HT1080 (cell line): ENCODE measurements at regions not wholly inside any gene's neighbourhood (a gene's known extent, or its start where the extent isn't known, plus 50 kb on each side); places are given as distances from the start of the nearest gene placed in this dataset.

ENCODE experiments used
- DNase-seq: peaks from one replicate; pipeline ENCODE4 v3.0.0-alpha.2; 2015; ENCODE audit warnings: low read depth

DNA sequence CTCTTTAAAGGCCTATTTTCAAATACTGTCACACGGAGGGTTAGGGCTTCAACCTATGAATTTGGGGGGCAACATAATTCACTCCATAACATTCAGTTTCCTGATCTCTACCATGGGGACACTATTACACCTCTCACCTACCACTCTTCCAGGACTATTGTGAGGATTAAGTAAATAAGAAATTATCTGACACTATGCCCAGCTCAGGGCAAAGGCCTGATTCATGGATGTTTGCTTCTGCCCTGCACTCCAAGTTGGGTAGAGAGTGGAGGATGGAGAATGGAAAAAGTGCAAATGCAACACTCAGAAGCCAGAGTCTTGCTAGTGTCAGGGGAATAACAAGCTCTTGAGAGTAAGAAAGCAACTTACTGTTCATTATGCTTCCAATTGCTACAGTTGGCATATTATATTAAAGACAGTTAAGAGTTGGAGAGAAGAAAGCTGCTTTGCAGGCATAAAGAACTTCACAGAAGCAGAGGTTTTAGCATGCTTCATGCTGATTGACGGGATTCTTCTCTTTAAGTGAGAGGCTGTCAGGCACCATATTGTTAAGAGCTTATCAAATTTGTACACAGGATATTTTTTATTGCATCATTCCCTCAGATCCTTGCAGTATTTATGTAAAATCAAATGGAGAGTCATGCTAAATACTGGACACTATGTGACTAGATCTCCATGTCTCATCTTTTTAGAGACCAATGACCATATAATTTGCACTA is 375.3 kb downstream of the VPS13C start:
- no peak for DNase-seq

DNA sequence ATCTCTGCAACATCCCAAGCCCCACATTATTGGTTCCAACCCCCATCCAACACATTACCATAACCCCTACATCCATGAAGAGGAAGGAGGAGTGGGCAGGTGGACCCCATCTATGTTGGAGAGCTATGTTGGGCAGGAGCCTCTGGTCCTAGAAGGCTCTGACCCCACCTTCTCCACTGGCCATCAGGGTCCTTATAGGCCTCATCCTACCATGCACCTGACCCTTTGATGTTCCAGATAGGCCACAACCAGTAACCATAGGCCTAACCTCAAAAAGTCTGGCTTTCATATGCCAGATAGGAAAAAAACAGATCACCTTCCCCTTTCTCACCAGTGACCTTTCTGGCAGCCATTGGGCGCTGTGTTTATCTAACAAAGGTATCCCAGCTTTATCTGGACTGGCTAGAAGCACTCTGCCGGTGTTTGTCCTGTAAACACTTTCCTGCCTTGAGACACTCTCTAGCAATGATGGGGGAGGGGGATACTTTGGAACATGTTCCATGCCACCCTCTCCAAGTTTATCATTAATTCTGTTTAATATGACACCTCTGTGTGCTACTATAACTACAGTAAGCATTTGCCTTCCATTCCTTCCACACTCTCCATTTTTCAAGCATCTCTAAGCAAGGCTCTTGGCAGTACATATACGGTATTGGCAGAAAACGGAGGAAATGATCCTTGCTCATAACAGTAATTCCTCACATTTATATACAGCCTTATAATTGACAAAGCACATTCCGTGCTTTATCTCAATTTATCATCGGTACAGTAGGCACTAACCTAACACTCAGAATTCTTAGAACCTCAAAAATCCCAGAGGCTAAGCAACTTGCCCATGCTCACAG is 377.1 kb downstream of the VPS13C start:
- no peak for DNase-seq

DNA sequence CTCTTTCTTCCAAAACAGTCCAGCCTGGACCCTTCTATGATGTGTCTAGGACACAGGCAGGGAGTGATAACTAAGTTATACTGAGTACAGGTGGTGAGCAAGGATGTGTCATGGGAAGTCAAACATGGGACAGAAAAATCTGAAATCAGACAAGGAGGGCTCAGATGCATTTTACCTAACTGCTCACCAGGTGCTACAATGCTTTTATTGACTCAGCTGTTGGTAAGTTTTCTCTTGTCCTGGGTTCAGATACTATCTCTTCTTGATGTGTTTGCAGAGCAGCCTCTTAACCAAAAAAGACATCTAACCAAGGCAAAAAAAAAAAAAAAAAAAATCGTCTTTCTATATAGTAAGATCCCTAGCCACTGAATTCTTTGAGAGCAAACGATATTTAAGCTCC is 378.6 kb downstream of the VPS13C start:
- DNase-seq: no peak

DNA sequence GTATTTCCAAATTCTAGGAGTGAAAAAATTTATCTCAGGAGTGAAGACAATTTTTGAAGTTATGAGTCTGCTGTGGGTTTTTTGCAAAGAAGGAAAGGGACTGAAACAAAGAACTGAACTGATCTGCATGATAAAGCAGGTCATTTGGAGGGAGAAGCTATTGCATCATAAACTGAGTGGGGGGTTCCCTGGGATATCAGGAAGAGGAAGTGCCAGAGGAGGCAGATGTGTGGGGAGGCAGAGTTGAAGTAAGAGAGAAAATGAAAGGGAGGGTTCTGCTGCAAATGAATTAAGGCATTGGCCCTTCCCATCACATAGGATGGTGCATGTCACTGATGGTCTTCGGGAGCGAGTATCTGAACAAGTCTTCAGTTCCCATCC is 379.2 kb downstream of the VPS13C start:
- DNase-seq: no peak

DNA sequence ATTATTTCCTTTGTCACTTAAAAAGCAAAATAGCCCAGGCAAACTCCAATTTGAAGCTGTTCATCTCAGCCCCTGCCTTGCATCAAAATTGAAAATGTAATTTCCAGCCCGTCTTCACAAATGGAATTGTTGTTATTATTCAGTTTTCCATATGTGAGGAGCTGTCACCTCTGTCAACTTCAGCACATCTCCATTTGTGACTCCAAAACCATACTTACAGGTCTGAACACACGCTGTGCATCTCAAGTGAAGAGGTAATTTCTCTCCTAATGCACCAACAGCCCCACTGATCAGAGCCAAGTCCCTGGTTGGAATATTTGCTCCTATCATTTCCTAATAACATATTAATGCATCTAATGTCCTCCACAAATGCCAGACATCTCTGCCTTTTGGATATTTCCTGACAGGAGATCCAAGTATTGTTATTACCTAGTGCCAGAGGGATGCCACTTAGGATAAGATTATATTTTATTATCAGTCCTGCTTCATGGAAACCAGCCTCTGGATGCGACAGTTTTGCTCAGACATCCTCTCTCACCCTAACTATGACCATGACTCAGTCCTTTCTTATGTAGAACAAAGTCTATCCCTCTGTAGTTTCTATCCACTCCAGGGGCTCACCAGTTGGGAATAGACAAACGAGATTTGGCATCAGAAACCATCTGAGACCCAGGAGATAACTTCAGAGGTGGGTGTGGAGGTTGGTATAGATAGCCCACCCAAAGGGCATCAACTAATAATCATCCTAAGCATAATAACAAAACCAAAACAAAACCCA is 379.8 kb downstream of the VPS13C start:
- no peak for DNase-seq

DNA sequence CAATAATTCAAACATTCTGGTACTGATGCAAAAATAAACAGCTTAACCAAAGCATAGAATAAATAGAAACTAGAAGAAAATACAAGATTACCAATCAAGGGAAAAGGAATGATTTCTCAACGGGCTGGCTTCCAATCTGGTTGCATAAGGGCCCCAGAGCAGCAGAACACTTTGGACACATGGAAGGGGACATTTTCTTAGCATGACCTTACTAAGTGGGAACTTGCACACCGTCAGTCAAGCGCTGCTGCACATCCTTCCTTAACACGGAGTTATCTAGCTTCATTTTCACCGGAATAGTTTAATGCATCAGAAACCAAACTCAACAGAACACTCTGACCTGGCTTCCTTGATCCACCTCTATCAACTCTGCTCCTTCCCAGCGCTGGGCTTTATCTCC is 388.5 kb downstream of the VPS13C start:
- no peak for DNase-seq

DNA sequence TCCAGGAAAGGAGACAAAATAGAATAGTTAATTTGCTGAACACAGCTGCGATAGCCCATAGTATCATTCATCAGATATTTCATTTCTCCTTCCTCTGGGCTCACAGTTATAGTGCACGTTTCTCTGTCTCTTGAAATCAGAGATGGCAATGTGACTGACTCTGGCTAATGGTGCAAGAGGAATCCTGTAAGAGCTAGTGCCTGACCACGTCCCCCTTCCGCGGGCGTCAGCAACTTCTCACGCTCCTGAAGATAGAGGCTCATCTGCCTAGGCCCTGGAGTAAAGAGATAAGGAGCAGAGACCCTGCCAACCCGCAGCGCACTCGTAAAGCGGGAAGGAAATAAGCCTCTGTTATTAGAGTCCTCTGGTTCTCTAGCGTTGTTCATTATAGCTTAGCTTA is 391.8 kb downstream of the VPS13C start:
- no peak for DNase-seq

DNA sequence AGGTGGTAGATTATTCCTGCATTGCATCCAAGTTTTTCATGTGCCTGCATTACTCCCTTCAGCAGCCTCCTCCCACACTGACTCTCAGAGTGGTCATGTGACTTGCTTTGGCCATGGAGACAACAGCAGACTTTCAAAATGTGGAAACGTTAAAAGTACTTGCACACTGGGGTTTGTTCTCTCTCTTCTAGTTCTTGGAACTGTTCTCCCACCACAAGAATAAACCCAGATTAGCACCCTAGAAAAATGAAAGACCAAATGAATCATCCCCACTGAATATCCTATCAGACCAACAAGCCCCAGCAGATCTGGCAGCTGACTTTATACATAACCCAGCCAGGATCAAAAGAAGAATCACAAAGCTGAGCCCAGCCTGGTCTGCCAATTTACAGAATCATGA is 398.5 kb downstream of the VPS13C start:
- DNase-seq: no peak

DNA sequence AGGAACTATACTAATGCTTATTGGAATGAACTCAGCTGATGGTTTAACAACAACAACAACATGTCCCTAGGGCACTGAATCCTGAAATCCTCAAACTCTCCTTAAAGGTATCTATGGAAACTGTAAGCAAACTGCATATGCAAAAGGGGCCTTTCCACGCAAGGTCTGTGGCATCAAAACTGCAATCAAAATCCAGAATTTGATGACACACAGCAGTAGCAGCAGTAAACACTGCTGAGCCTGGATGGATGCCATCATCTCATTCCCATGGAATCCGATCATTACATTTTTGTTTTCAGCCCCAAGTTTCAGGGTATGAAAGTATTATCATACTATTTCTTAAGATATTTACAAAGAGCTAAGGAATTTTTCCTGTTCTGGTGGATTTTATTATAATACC is 399.7 kb downstream of the VPS13C start:
- DNase-seq: no peak

DNA sequence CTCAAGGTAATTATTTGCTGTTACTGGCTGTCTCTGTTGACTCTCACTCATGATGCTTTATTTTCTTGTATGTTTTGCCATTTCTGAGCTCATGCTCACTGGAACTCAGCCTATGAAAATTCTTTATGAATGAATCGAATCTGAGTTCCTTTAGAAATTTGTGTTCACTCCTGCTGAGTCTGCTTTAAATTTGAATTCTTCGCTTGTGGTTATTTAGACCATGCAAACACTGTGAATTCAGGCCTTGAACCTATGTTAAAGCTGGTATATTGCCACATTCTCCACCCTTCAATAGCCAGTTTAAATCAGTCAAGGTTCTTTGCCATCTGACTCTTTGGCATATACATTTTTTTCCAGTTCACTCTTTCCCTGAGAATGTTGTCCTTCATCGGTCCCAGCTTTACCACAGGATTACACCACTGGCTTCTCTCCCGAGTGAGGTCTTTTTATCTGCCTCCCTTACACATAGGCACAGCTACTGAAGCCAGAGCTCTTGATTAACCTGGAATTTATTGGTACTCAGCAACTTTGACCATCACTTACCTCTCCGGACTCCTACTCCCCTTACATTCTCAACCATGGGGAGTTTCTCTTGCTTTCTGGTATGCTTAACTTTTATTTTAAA is 400.6 kb downstream of the VPS13C start:
- DNase-seq: no peak

DNA sequence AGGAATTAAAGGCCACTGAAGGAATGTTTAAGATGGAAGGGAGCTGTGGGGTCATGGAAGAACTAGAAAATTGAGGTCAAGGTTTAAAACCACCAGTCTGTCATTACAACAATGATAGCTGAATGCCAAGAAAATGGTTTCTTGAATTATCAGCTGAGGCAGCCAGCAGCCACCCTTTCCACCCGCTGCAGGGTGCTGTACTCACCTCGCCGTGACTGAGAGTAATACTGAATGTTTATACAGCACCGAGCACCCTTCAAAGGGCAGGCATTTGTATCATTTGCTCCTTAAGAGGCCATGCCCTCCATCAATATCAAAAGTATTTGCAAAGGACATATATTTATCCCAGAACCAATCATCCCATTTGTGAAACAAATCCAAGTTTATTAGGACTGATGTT is 402.8 kb downstream of the VPS13C start:
- no peak for DNase-seq

DNA sequence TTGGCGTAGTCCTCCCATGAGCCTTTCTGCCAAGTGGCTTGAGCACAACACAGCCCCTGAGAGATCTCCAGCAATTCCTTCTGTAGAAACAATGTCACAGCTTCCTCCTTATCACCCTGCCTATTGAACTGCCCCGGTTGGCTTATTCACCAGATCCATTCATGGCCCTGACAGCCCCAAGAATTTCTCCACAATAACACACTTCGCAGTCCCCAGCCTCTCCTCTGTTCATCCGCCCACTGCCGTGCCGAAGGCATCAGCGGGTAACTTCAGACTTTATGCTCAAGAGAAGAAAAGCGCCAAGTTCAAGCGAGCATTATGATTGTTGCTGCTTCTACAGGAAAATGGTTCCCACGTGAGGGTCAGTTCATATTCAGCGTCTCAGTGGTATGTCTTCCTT is 403.9 kb downstream of the VPS13C start:
- DNase-seq: no peak

DNA sequence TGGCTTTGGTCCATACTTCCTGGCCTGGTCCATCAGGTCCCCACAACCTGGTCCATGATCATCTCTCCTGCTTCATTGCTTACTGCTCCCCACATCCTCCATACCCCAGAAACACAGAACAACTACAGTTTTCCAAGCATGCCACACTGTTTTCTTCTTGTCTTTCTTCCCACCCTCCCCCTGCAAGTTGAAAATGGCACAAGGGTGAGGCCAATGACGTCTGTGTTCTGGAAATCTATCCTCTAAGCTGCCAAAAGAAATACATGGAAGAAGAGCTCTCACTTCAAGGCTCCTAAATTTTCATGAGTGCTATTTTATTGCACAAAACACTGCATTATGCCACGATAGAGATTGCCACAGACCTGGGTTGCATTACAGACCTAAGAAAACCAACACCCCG is 404.4 kb downstream of the VPS13C start:
- no peak for DNase-seq

DNA sequence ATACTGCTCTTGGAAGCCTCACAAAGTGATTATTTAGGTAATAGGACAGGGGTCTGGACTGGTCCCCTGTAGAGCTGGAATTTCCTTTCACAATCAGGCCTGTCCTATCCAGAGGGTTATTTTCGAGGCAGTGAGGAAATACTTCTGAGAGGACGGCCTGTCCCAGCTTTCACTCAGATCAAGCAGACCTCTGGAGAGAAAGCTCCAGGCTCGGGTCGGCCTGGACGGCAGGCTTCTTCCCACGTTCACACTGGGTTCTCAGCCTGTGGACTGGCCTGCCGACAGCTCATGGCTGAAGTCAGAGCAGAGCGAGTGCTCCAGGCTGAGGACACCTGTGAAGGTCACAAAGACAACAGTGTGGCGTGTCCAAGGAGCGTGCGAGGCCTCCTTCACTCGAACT is 405.3 kb downstream of the VPS13C start:
- no peak for DNase-seq

DNA sequence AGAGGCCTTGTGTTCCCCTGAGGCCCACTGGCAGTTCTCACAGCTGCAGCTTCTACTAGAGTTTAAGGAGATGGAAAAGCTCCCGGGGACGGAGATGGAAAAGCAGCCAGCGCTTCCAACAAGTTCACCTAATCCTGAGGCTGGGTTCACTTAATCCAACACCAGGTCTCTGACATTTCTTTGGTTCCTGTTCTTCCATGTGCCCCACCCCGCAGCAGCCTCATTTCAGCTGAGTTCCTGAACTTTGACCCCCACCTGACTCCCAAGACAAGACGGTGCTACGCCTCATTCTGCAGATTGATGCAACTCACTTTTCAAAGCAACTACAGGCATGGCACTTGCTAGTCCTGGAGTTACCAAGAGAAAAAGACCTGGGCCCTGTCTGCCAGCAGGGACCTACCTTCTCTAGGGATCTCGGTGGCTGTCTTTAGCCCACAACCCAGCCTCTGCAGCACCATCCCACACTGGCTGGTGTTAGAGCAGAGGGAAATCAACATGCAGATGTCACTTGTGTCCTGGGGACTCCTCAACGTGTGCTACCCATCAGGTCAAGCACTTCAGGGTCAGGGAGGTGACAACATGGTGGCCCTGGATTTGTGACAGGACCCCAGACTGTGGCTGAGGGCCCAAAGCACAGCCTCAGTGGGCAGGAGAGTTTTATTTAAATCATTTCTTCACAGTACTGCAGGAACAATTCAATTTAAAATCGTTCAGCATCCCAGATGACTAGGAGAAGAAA is 406.1 kb downstream of the VPS13C start:
- DNase-seq: no peak

DNA sequence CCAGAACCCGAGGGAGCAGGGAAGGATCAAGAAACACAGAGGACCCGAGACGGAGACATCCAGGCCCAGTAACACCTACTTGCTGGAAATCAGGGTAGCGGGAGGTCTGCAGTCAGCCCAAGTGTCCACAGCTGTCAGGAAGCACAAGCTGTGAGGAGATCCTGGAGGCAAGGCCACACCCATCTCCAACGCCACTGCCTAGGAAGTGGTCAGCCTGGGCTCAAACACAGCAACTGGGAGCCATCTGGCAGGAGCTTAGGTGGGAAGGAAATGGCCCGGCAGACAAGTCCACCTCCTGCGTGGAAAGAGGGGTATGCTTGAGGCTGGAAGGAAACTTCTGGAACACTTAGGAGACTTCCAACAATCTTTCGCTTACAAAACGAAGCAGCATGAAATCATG is 407.1 kb downstream of the VPS13C start:
- DNase-seq: peak; percentile 41

DNA sequence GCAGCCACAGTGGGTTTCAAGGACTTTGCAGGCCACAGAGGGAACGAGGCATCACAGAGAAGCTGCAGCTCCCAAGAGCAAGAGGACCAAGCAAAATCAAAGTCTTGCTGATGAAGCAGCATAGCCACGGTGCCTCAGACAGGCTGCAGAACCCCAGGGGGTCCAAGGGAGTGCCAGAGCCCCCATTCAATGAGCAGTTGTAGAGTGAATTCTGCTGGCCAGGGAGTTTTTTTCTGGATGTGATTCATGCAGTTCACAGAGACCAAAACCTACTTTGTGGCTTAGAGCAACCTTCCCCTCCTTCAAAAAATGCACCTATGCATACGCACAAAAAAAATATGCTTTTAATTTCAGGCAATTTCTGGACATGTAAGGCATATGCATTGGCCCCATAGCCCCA is 409.0 kb downstream of the VPS13C start:
- DNase-seq: peak; percentile 5

DNA sequence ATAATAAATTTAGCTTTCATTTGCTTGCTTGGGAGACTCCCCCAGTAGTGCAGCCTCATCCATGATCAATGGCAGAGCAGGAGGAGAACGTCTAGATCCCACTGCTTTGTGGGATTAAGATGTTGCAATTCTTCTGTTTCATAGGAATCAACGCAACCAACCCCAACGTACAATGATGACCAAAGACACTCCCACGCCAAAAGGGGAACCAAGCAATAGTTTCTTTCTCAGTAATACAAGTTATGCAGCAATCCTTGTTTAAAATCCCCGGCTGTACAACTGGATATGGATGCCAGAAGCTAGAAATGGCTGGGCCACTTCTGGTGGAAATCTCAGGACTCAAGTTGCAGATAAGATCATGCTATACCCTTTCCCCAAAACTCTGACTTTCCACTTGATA is 411.2 kb downstream of the VPS13C start:
- no peak for DNase-seq

DNA sequence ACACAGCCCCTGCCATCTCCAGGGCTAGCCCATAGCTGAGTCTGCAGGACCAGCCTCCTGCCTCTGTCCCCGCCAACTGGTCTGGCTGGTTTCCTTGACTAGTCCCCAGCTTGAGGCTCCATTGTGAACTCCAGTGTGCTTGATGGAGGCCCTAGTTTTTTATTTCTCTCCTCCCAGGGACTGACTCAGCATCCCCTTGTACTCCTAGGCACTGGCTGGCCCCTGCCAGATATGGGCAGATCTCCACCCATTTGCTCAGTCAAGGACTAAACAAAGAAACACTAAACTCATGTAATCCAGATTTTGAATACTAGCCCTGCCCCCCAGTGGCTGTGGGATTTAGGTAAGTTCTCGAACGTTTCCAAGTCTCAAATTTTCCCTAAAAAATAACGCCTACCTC is 415.4 kb upstream of the RORA start:
- DNase-seq: no peak

DNA sequence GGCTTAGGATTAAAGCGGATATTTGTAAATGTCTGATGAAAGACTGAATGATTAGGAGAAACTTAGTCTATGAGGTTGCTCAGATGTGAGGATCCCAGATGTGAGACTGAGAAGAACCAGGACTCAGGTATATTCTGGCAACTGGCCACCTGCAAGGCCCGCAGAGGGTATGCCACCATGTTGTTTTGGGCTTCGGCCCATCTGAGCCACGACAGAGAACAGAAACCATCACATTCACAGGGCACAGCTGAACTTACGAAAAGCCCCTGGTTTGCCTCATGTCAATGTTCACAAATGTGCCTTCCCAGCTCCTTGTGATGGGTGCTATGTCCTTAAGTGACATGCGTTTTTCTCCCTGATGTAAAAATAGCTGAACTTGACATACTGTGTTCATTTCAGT is 412.5 kb upstream of the RORA start:
- no peak for DNase-seq

DNA sequence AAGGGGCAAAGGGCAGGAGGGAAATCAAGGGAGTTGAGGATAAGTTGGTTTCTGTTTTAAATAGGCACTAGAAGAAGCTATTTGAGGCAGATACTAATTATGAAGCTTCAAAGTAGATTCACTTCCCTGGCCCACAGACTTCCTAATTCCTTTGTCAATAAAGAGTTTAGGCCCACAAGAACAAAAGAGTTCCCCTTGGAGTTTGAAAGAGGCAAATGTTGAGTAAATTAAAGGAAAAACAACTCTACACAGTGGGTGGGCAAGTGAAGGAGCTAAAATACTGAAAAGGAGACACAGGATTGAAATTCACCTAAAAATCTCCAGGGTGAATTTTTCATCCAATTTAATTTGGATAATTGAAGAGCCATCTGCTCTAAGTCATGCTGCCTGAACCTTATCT is 411.7 kb upstream of the RORA start:
- DNase-seq: no peak
